Stomach (tissue), 8 donors: ENCODE measurements at regions not wholly inside any gene's neighbourhood (a gene's known extent, or its start where the extent isn't known, plus 50 kb on each side); places are given as distances from the start of the nearest gene placed in this dataset.

Source experiments
- DNase-seq, 2 donors: peaks; one replicate each; pipeline versions ENCODE4 v3.0.0 to v3.0.0-alpha.2; 2013 to 2019
- H3K27ac ChIP-seq, 5 donors: fragments of 200-600 bp in 4 of 5; sonication (generic) in 4 of 5; one replicate each; pipeline ENCODE4 v1.5.1; 2013 to 2019; ENCODE audit warnings: mild to moderate bottlenecking in 1 of 5, moderate library complexity in 1 of 5
- H3K27me3 ChIP-seq, 3 donors: fragments of 200-600 bp; sonication (generic); one replicate each; pipeline ENCODE4 v1.5.1; 2017 to 2019; ENCODE audit warnings: mixed run types in 1 of 3
- H3K36me3 ChIP-seq, 4 donors: fragments of 200-600 bp; sonication (generic); 1 replicate in 3 of 4; 2 replicates in 1 of 4; pipeline ENCODE4 v1.5.1; 2016 to 2019
- H3K4me1 ChIP-seq, 4 donors: fragments of 200-600 bp; sonication (generic); one replicate each; pipeline ENCODE4 v1.5.1; 2016 to 2019
- H3K4me3 ChIP-seq, 4 donors: fragments of 200-600 bp; sonication (generic) in 3 of 4; one replicate each; pipeline ENCODE4 v1.5.1; 2016 to 2019; ENCODE audit warnings: mild to moderate bottlenecking in 1 of 4
- H3K9me3 ChIP-seq, 4 donors: fragments of 200-600 bp; sonication (generic); one replicate each; pipeline ENCODE4 v1.5.1; 2016 to 2019
- CTCF ChIP-seq, 7 experiments: fragments of 450-650 bp in 4 of 7; fragments of 200-600 bp in 3 of 7; sonication (generic) in 3 of 7; IDR thresholded peaks; one replicate each; pipeline ENCODE4 v1.5.1; 2016 to 2019; ENCODE audit warnings: antibody characterized with exemption in 7 of 7, control low read depth in 2 of 7, mild to moderate bottlenecking in 1 of 7
- EP300 ChIP-seq: sonication (generic); formaldehyde crosslinking; IDR thresholded peaks from one replicate; pipeline ENCODE4 v1.6.1; 2017; ENCODE audit warnings: antibody characterized with exemption
- POLR2A ChIP-seq, 4 donors: fragments of 450-650 bp; IDR thresholded peaks; one replicate each; pipeline ENCODE4 v1.6.1; 2016; ENCODE audit warnings: antibody characterized with exemption in 4 of 4, control low read depth in 2 of 4, mild to moderate bottlenecking in 1 of 4, moderate library complexity in 1 of 4
- POLR2AphosphoS5 ChIP-seq, 3 donors: sonication (generic); formaldehyde crosslinking; IDR thresholded peaks; one replicate each; pipeline ENCODE4 v1.6.1; 2016; ENCODE audit warnings: antibody characterized with exemption in 3 of 3
- WGBS, 5 donors: extraction: QIAGEN DNeasy Blood & Tissue Kit in 3 of 5; methylation state at CpG; one replicate each; pipeline versions ENCODE4 v1.1.5 to v1.1.7; 2013 to 2018; 5-methylcytosine and 5-hydroxymethylcytosine counted together
- intact Hi-C: fragments of 100-400 bp; cut with DNase I; formaldehyde crosslinking; loops from one replicate; pipeline ENCODE4 v1.15.1; 2023; ENCODE audit warnings: low total_unique reads
- donor health status: healthy with polysubstance abuse.
- donor health status: Bipolar disorder and iron deficiency.
- donor health status: healthy.

- DNase-seq: no peak
- Histone ChIP-seq H3K27ac (no peak overlapping the region), H3K9me3 (no peaks in the 10 kb centered on the region), H3K36me3 (no peaks in the 10 kb centered on the region), H3K4me3 (no peak overlapping the region), H3K27me3 (no peaks in the 10 kb centered on the region), H3K4me1 (no peaks in the 10 kb centered on the region)
- intact Hi-C loops: no loop called here
- no peak for TF ChIP-seq POLR2AphosphoS5 (IDR thresholded peaks at IDR 0.05)
- TF ChIP-seq CTCF (IDR thresholded peaks at IDR 0.05): no peak
- TF ChIP-seq EP300: no peak
- TF ChIP-seq POLR2A (IDR thresholded peaks at IDR 0.05): no peak
- 83 to 100% (median 95%) methylated on average over 1 of the region's 1 CpG for WGBS, 5 donors
These were observed 234.6 kb upstream of the NR5A2 start for GRCh38 chr1:199792874-199793273.

- no peak for TF ChIP-seq POLR2A (IDR thresholded peaks at IDR 0.05)
- no peak for TF ChIP-seq EP300
- TF ChIP-seq CTCF (IDR thresholded peaks at IDR 0.05): no peak
- TF ChIP-seq POLR2AphosphoS5 (IDR thresholded peaks at IDR 0.05): no peak
- Histone ChIP-seq H3K27ac (no peak overlapping the region), H3K36me3 (no peaks in the 10 kb centered on the region), H3K4me1 (no peaks in the 10 kb centered on the region), H3K9me3 (no peaks in the 10 kb centered on the region), H3K27me3 (no peaks in the 10 kb centered on the region), H3K4me3 (no peak overlapping the region)
- no peak for DNase-seq
- 79 to 86% (median 85%) methylated on average over 9 of the region's 9 CpGs for WGBS, 5 donors
- intact Hi-C loops: no loop called here
These were observed 233.2 kb upstream of the NR5A2 start for GRCh38 chr1:199794105-199794863.

GRCh38 chr1:199799116-199799515, 228.4 kb upstream of the NR5A2 start:
- no peak overlapping the region for H3K27ac ChIP-seq
- H3K9me3 ChIP-seq: no peaks in the 10 kb centered on the region
- H3K36me3 ChIP-seq: no peaks in the 10 kb centered on the region
- no peak for DNase-seq
- 85 to 89% (median 85%) methylated on average over 8 of the region's 8 CpGs for WGBS, 5 donors
- H3K27me3 ChIP-seq: no peaks in the 10 kb centered on the region
- no peak overlapping the region for H3K4me3 ChIP-seq
- H3K4me1 ChIP-seq: no peaks in the 10 kb centered on the region
- TF ChIP-seq EP300: no peak
- TF ChIP-seq POLR2A (IDR thresholded peaks at IDR 0.05): no peak
- no peak for TF ChIP-seq POLR2AphosphoS5 (IDR thresholded peaks at IDR 0.05)
- TF ChIP-seq CTCF (IDR thresholded peaks at IDR 0.05): no peak
- intact Hi-C loops: no loop called here

GRCh38 chr1:199804526-199804925, 223.0 kb upstream of the NR5A2 start:
- H3K9me3 ChIP-seq: no peaks in the 10 kb centered on the region
- 70 to 79% (median 76%) methylated on average over 4 of the region's 4 CpGs for WGBS, 5 donors
- no peak for DNase-seq
- H3K27ac ChIP-seq: no peak overlapping the region
- no peaks in the 10 kb centered on the region for H3K36me3 ChIP-seq
- H3K4me3 ChIP-seq: no peak overlapping the region
- H3K4me1 ChIP-seq: no peaks in the 10 kb centered on the region
- no peak for TF ChIP-seq EP300
- no peak for TF ChIP-seq CTCF (IDR thresholded peaks at IDR 0.05)
- no peaks in the 10 kb centered on the region for H3K27me3 ChIP-seq
- intact Hi-C loops: no loop called here
